ENCODE measurements at regions not wholly inside any gene's neighbourhood (a gene's known extent, or its start where the extent isn't known, plus 50 kb on each side); places are given as distances from the start of the nearest gene placed in this dataset.

DNA sequence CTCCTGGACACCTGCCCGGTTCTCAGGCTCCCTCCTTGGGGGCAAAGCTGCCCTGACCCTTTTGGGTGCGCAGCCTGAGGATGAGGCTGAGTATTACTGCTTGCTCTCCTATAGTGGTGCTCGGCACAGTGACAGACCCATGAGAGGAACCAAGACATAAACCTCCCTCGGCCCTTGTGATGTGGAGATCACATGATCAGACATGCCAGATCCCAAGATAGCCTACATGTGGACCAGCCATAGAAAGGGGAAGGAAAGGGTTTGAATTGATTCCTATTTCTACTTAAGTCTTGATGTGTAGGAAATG is 125.3 kb downstream of the VPREB1 start:
- H3K9me3 Mint-ChIP-seq (ENCODE audit: low read depth, unreplicated experiment): peaks cover 1% of the 10 kb centered on the region
- intact Hi-C loops (cut with micrococcal nuclease; ENCODE audit: unreplicated experiment): no loop called here
- no peak overlapping the region for H3K4me3 Mint-ChIP-seq (ENCODE audit: low read depth, unreplicated experiment)
- H3K27me3 Mint-ChIP-seq (ENCODE audit: unreplicated experiment): peaks cover 99% of the 10 kb centered on the region
- no TSS peak for BruUV-seq (replicated peaks)
- no peak overlapping the region for H3K27ac Mint-ChIP-seq (ENCODE audit: unreplicated experiment)
- DNase-seq: no peak
- no peaks in the 10 kb centered on the region for H3K36me3 Mint-ChIP-seq (ENCODE audit: insufficient read depth, unreplicated experiment)
- CTCF ChIA-PET: no interaction called here
- TF ChIP-seq CTCF (IDR thresholded peaks at IDR 0.05; ENCODE audit: unreplicated experiment): no peak
- H3K4me1 Mint-ChIP-seq (ENCODE audit: low read depth, unreplicated experiment): no peaks in the 10 kb centered on the region

GRCh38 chr22:22371031-22371541 is 126.5 kb downstream of the VPREB1 start:
- no TSS peak for BruUV-seq (replicated peaks)
- no peaks in the 10 kb centered on the region for H3K4me1 Mint-ChIP-seq (ENCODE audit: low read depth, unreplicated experiment)
- H3K27ac Mint-ChIP-seq (ENCODE audit: unreplicated experiment): no peak overlapping the region
- no peak overlapping the region for H3K4me3 Mint-ChIP-seq (ENCODE audit: low read depth, unreplicated experiment)
- TF ChIP-seq CTCF (IDR thresholded peaks at IDR 0.05; ENCODE audit: unreplicated experiment): no peak
- H3K27me3 Mint-ChIP-seq (ENCODE audit: unreplicated experiment): peaks cover 99% of the 10 kb centered on the region
- intact Hi-C loops (cut with micrococcal nuclease; ENCODE audit: unreplicated experiment): no loop called here
- no peaks in the 10 kb centered on the region for H3K9me3 Mint-ChIP-seq (ENCODE audit: low read depth, unreplicated experiment)
- CTCF ChIA-PET: no interaction called here
- H3K36me3 Mint-ChIP-seq (ENCODE audit: insufficient read depth, unreplicated experiment): no peaks in the 10 kb centered on the region
- DNase-seq: no peak

DNA sequence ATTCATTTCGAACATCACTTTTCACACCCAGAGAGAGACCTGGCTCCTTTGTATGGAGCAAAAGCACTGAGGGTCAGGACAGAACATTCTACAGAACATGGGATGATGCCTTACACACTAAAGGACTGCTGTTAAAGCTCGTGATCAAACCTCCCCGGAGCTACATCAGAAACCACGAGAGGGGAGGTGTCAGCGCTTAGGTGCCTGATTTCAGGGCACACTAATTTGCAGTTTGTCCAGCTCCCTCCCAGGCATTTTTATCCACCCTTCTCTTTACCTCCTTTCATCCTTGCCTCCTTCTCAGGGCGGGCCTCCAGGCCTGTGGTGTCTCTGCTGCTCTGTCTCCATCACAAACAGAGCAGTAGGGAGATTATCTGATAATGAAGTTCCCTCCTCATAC is 127.5 kb downstream of the VPREB1 start:
- no peak overlapping the region for H3K4me3 Mint-ChIP-seq (ENCODE audit: low read depth, unreplicated experiment)
- no peak for TF ChIP-seq CTCF (IDR thresholded peaks at IDR 0.05; ENCODE audit: unreplicated experiment)
- intact Hi-C loops (cut with micrococcal nuclease; ENCODE audit: unreplicated experiment): no loop called here
- H3K9me3 Mint-ChIP-seq (ENCODE audit: low read depth, unreplicated experiment): no peaks in the 10 kb centered on the region
- no TSS peak for BruUV-seq (replicated peaks)
- DNase-seq: no peak
- H3K27me3 Mint-ChIP-seq (ENCODE audit: unreplicated experiment): peaks cover 99% of the 10 kb centered on the region
- CTCF ChIA-PET: no interaction called here
- H3K36me3 Mint-ChIP-seq (ENCODE audit: insufficient read depth, unreplicated experiment): no peaks in the 10 kb centered on the region
- no peaks in the 10 kb centered on the region for H3K4me1 Mint-ChIP-seq (ENCODE audit: low read depth, unreplicated experiment)
- no peak overlapping the region for H3K27ac Mint-ChIP-seq (ENCODE audit: unreplicated experiment)

DNA sequence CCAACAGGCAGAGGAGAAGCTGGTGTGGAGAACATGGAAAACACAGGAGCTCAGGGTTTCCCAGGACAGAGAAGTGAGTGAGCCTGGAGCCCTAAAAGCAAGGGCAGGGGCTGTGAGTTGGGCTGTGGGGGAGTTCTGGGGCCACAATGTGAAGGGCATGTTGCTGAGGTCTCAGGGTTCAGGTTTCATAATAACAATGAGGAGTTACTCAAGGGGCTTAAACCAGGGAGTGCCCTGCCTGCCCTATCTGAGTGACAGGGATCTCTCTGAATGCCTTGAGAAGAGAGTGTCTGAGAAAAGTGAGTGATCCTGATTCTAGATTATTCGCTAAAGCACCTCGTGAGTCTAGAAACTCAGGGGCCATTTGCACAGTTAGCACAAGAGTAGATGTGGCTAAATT is 129.6 kb downstream of the VPREB1 start:
- Mint-ChIP-seq H3K27me3 (ENCODE audit: unreplicated experiment) (peaks cover 100% of the 10 kb centered on the region), H3K4me1 (ENCODE audit: low read depth, unreplicated experiment) (no peaks in the 10 kb centered on the region), H3K36me3 (ENCODE audit: insufficient read depth, unreplicated experiment) (no peaks in the 10 kb centered on the region), H3K9me3 (ENCODE audit: low read depth, unreplicated experiment) (no peaks in the 10 kb centered on the region), H3K27ac (ENCODE audit: unreplicated experiment) (no peak overlapping the region), H3K4me3 (ENCODE audit: low read depth, unreplicated experiment) (no peak overlapping the region)
- no peak for TF ChIP-seq CTCF (IDR thresholded peaks at IDR 0.05; ENCODE audit: unreplicated experiment)
- CTCF ChIA-PET: no interaction called here
- intact Hi-C loops (cut with micrococcal nuclease; ENCODE audit: unreplicated experiment): no loop called here
- DNase-seq: no peak
- no TSS peak for BruUV-seq (replicated peaks)

GRCh38 chr22:22374579-22374978 is 130.0 kb downstream of the VPREB1 start:
- intact Hi-C loops (cut with micrococcal nuclease; ENCODE audit: unreplicated experiment): no loop called here
- Mint-ChIP-seq H3K9me3 (ENCODE audit: low read depth, unreplicated experiment) (no peaks in the 10 kb centered on the region), H3K27me3 (ENCODE audit: unreplicated experiment) (peaks cover 100% of the 10 kb centered on the region), H3K27ac (ENCODE audit: unreplicated experiment) (no peak overlapping the region), H3K36me3 (ENCODE audit: insufficient read depth, unreplicated experiment) (no peaks in the 10 kb centered on the region), H3K4me3 (ENCODE audit: low read depth, unreplicated experiment) (no peak overlapping the region), H3K4me1 (ENCODE audit: low read depth, unreplicated experiment) (no peaks in the 10 kb centered on the region)
- TF ChIP-seq CTCF (IDR thresholded peaks at IDR 0.05; ENCODE audit: unreplicated experiment): no peak
- CTCF ChIA-PET: no interaction called here
- no peak for DNase-seq
- BruUV-seq (replicated peaks): no TSS peak
